IPS-18c (cell line): ENCODE measurements at regions not wholly inside any gene's neighbourhood (a gene's known extent, or its start where the extent isn't known, plus 50 kb on each side); places are given as distances from the start of the nearest gene placed in this dataset.

Experiments
- H3K4me3 ChIP-seq: 2 replicates; pipeline ENCODE4 v1.7.0; 2013; ENCODE audit warnings: low read depth, mild to moderate bottlenecking, low read length, moderate library complexity; ENCODE audit not compliant: insufficient read depth
- H3K9me3 ChIP-seq: one replicate; pipeline ENCODE4 v1.6.1; 2013; ENCODE audit warnings: mild to moderate bottlenecking, low read length, moderate library complexity; ENCODE audit not compliant: control insufficient read depth, insufficient read depth

DNA sequence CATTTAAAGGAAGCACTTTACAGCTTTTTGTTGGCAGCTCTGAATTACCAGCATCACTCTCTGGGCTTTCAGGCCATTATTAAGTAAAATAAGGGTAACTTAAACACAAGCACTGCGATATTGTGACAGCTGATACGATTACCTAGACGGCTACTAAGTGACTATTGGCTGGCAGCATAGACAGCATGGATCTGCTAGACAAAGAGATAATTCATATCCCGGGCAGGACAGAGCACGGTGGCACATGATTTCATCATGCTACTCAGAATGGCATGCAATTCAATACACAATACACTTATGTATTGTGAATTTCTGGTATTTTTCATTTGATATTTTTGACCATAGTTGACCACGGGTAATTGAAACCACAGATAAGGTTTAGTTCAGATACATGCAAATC, 522.0 kb upstream of the LRRN3 start:
- H3K4me3 ChIP-seq = no peak overlapping the region
- H3K9me3 ChIP-seq = no peaks in the 10 kb centered on the region

DNA sequence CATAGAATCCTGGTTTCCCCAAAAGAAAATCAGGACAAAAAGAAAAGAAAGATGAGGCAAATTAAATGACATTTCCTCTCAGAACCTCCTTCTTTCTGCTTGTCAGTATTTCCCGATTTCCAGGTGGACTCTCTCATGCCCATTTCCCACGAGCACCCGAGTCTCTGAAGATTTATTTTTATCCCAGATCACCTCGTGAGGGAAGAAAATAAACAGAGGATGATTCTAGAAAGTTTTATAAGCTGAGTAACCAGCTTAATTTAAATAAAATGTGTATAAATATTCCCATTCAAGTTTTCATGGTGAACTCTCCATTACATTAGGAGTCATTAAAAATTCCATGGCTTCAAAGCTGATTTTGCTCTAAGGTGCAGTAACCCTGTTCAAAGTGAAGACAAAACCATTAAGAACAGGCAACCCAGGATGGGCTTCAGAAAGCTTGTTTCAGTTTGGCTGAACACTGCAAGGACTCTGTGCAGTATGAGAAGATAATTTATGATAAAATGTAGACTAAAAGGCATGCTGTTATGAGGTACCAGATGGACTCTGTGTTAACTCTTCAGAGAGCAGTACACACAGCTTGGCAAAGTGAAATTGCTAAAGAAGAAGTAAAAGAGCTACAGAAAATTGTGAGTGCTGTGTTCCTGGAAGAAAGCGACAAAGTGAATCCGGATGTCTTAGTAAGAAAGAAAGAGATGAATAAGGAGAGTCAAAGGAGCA, 521.3 kb upstream of the LRRN3 start:
- no peak overlapping the region for H3K4me3 ChIP-seq
- H3K9me3 ChIP-seq = no peaks in the 10 kb centered on the region

DNA sequence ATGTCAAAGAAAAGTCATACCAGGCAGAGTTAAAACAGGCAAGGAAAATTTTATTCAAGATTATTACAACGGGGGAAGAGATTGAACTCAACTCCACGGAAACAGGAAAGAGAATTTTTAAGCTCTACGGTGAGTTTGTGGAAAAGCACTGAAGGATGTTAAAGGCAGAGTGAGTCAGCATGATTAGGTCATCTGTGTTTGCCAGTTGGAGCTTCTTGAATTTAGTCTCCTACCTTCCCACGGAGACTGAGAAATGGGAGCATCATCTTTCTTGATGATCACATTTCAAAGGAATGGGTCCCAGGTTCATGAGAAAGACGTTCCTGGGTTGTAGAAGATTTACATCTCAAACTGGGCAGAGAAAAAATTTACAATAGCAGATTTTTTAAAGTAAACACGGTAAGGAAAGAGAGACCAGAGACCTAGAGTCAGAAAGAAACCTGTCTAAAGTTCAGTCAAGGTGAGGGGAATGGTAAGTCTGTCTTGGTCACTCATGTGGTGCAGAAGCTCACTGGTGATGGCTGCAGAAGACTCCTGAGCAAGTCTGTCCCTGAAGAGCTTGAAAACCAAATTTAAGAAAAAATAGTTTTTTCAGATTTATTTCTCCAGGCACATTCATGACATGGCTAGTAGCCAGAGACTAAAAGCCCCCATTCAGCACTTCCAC, 516.9 kb upstream of the LRRN3 start:
- no peaks in the 10 kb centered on the region for H3K9me3 ChIP-seq
- no peak overlapping the region for H3K4me3 ChIP-seq

DNA sequence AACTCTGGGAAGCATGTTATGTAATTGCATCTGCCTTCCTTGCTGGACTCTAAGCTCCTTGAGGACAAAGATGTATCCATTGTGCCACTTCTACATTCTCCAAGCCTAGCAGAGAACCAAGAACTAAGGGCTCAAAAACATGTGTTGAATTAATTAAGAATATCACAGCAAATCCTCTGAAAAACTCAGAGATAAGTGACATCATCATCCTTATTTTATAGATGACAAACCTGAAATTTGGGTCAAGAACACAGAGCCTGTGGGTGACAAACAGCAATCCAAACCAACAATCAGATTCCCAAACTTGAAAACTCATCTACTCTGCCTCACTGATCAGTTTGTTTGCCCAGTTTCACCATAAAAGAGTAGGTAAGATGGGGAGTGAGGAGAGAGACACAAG, 503.6 kb upstream of the LRRN3 start:
- no peak overlapping the region for H3K4me3 ChIP-seq
- H3K9me3 ChIP-seq = no peaks in the 10 kb centered on the region

DNA sequence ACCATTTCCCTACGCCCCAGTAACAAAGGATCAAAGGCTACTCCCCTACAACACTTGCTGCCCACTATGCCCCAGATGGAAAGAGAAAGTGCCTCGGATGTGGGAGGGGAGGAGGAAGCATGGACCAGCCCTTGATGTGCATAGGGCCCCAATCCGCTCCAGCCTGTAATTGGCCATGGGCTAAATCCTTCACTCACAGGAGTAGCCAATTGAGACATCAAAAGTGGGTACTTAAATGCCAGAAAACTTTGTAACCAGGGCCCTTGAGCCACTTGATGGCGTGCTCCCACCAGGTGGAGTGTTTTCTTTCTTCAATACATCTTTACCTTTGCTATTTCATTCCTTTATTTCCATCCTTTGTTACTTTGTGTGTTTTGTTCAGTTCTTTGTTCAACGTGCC, 500.5 kb upstream of the LRRN3 start:
- H3K9me3 ChIP-seq = no peaks in the 10 kb centered on the region
- H3K4me3 ChIP-seq = no peak overlapping the region

DNA sequence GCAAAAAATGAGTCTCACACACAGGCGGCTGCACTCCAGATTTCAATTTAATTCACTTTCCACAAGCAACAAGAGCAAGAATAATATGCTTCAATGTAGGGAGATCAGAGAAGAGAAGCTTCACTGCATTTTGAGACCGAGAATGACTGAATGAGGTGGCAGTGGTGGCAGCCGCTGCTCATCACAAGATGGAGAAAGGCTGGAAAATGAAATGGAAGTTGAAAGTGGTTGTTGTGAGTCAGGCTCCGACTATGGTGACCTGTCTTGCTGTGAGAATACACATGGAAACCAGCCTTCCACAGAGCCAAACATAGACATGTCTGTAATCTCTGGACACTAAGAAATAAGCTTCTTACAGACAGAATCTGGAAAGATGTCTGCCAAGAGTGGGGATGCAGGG, 499.6 kb upstream of the LRRN3 start:
- H3K4me3 ChIP-seq = no peak overlapping the region
- H3K9me3 ChIP-seq = no peaks in the 10 kb centered on the region

DNA sequence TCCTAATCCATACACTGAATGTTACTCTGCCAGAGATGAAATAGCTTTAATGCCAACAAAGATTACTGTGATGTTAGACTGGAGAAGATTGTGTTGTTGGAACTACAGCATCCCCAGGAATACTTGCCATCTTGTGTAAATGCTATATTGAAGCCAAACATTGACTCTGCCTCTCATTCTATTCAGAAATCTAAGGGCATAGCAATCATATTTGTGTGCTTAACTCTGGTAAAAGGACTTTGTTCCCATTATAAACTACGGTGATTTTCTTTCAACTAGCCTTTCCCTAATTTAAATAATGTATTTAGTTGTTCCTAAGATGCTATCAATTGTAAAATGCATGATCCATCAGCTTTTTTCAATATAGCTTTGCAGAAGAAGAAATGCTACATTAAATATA, 498.4 kb upstream of the LRRN3 start:
- H3K4me3 ChIP-seq = no peak overlapping the region
- no peaks in the 10 kb centered on the region for H3K9me3 ChIP-seq

DNA sequence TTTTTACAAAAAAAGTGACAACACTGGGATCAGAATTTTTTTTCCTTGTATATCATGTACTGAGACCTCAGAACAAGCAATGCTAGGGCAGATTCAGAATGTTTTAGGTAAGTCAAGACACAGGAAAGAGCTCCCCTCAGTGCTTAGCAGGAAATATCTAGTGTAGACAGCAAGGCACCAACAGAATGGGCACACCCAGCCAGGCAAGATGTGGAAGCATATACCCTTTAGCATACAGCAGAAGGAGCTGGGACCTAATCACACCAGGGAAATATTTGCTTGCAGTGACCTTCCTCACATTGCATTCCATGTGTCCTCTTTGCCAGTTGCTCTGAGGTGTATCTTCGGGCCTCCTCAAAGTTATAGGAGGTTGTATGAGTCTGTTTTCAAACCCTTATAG, 497.6 kb upstream of the LRRN3 start:
- H3K9me3 ChIP-seq = no peaks in the 10 kb centered on the region
- H3K4me3 ChIP-seq = no peak overlapping the region

DNA sequence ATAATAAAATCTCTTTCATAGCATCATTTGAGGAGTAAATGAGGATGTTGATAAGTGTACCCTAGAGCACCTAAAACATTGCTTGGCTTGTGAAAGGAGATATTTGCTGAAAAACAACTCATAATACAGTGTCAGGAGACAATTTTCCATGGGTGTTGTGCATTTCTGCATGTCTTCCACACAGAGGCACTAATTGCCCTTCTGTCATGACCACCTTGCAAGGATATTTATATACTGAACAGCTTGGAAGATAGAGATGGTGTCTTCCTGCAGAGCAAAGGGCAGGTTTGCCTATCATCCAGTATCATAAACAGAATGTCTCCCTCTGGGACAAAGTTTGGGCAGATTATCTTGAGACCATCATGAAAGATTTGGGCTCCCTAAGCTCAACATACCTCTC, 495.2 kb upstream of the LRRN3 start:
- Histone ChIP-seq H3K9me3 (no peaks in the 10 kb centered on the region), H3K4me3 (no peak overlapping the region)

DNA sequence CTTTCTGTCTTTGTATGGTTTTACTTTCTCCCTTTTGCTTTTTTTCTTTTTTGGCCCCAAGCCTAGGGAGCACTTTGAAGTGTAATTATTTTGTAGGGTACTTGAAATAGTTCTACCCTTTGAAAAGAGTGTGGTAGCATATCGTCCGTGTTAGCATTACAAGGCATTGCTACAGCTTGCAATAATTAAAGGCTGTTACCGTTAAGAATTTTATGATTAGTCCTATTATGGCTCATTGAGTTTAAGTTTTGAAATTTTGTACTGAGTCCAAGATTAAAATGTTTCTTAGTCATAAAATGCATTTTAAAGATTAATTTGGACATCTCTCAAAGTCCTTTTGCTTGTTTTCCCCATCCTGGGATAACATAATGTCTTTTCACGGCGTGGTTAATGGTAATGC, 490.0 kb upstream of the LRRN3 start:
- Histone ChIP-seq H3K4me3 (no peak overlapping the region), H3K9me3 (no peaks in the 10 kb centered on the region)

DNA sequence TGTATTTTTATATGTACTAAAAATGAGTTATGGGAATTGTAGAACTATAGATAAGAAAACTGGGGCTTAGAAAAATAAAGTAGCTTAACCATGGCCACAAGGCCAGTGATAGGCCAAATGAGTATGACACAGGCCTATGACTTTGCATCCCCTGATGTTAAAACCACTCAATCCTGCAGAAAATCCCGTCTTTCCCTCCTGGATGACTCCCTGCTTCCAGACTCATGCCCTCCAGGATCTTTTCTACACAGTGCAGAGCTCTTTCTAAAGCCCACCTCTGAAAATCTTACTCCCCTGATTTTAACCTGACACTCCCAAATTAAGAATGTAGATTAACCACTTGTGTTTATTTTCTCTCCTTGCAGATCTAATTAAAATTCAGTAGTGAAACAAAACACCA, 489.2 kb upstream of the LRRN3 start:
- H3K9me3 ChIP-seq = no peaks in the 10 kb centered on the region
- no peak overlapping the region for H3K4me3 ChIP-seq

DNA sequence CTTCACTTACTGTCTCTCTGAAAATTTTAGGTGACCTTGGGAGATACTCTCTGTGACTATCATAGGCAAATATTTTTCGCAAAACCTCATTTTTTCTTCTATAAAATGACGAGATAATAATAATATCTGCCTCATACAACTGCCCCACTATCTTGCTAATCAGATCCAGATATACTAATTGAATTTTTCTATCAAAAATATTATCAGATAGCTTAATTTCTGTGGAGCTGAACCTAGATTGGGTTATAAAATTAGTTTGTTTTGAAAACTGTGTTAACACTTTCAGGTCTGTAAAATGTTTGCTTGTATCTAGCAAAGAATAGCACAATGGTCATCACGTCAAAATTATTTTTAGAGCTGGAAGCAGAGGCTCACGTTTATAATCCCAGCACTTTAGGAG, 486.7 kb upstream of the LRRN3 start:
- no peak overlapping the region for H3K4me3 ChIP-seq
- H3K9me3 ChIP-seq = no peaks in the 10 kb centered on the region

DNA sequence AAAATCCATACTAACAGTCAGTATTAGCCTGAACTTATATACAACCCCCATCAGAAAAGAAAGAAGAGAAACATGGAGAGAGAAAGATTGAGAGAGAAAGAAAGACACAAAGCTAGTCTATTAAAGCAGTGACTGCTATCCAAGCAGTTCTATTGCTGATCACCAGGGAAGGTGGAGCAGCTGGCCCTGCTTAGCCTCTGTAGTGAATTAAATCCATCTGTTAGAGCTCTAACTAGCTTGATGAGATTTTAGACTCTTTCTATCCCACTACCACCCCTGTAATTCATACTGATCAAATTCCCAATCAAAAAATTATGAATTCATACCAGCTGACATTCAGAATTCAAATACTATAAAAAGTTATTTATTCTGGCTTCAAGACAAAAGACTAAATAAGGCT, 486.0 kb upstream of the LRRN3 start:
- Histone ChIP-seq H3K4me3 (no peak overlapping the region), H3K9me3 (no peaks in the 10 kb centered on the region)

DNA sequence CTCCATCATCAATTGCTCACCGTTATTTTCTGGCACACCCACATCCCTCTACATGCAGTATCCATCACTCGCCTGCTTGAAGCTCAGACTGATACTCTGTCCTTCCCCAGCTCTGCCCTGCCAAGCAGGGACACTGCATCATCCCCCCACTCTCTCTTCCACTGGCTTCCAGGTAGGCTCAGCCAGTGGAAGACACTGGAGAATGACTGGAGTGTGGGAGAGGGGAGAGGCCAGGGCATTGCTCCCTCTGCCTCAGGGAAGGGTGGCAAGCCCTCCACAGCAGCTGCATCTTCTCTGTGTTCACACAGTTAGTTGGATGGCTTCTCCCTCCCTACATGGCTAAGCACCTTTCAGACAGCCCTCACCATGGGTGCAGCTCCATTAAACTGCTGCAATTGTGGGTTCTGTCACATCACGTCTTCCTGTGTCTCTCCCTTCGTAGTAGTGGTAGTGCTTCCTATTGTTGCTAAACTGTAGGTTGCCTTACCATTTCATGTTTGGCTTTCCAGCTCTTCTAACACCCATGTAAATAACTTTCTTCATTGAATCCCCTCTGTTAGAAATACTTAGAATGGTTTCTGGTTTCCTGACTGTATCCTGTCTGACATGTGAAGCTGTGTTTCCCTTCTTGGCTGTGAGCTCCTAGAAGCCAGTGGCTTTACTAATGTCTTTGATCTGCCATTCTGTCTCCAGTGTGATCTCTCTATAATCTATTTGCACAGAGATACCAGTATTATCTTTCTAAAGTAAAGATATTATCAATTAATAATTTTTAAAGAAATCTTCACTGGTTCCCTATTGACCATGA, 483.7 kb upstream of the LRRN3 start:
- Histone ChIP-seq H3K9me3 (no peaks in the 10 kb centered on the region), H3K4me3 (no peak overlapping the region)

DNA sequence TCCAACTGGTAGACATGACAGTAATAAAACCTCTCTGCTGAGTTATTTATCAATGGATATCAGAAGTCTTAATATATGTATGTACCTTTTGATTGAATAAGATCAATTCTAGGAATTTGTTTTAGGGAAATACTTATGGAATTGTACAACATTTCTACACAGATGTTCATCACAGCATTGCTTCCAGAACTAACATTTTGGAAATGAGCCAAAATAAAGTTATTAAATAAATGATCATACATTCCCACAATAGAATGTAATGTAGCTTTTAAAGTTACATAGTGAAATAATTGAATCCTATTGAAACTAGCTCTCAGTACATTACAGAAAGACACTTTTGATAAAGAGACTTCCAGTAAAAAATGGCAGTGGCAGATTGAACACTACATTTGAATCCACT, 481.6 kb upstream of the LRRN3 start:
- H3K4me3 ChIP-seq = no peak overlapping the region

DNA sequence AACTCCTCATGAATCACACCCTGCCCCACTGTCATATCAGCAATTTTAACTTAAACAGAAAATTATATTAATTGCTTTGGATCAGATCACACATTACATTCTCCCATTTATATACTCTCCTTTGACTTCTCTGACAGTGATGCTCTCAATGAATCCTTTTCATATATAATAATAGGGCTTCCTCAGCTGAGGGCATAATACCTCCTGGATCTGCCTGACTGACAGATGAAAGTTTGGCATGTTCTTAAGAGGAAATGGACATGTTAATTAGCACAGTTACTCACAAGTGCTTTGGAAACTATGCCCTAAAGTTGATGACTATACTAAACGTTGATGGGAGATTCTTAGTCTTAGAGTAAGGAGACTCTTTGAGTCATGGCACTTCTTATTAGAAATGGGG, 478.2 kb upstream of the LRRN3 start:
- no peaks in the 10 kb centered on the region for H3K9me3 ChIP-seq
- H3K4me3 ChIP-seq = no peak overlapping the region

More for the DNA sequence above, 481.6 kb upstream of the LRRN3 start:
- H3K9me3 ChIP-seq = no peaks in the 10 kb centered on the region
